ENCODE measurements at regions not wholly inside any gene's neighbourhood (a gene's known extent, or its start where the extent isn't known, plus 50 kb on each side); places are given as distances from the start of the nearest gene placed in this dataset.

- no peak for TF ChIP-seq CTCF (IDR thresholded peaks at IDR 0.05; ENCODE audit: low read length)
- TF ChIP-seq EZH2 (optimal IDR thresholded peaks at IDR 0.05; ENCODE audit: low read depth, low read length), result no peak
Measured at GRCh38 chr4:111992351-111993168, 152.7 kb upstream of the FAM241A start.

Data from MM.1S (cell line).